ENCODE measurements at regions not wholly inside any gene's neighbourhood (a gene's known extent, or its start where the extent isn't known, plus 50 kb on each side); places are given as distances from the start of the nearest gene placed in this dataset.

GRCh38 chr17:77385750-77386501 lies 245.2 kb downstream of the SEC14L1 start:
- no peak overlapping the region for H3K4me3 ChIP-seq (IDR thresholded peaks at IDR 0.05; ENCODE audit: insufficient read depth, low read depth, low read length)
- no peaks in the 10 kb centered on the region for H3K27me3 ChIP-seq (ENCODE audit: insufficient read depth, low read depth)
- H3K9ac ChIP-seq, result no peak overlapping the region
- H3K36me3 ChIP-seq (ENCODE audit: insufficient read depth), result no peaks in the 10 kb centered on the region; the same call in 1 of the 2 replicates
- no peak for TF ChIP-seq CTCF (conservative IDR thresholded peaks at IDR 0.05; ENCODE audit: low read depth, low read length)
- no peak overlapping the region for H2AFZ ChIP-seq (ENCODE audit: low read depth)
- H4K20me1 ChIP-seq (ENCODE audit: insufficient read depth), result 0 out of 2 replicates have a peak, but pooled peaks cover 6% of the 10 kb centered on the region
- no peak overlapping the region; the same call in 1 of the 2 replicates for H3K27ac ChIP-seq
- H3K4me1 ChIP-seq (ENCODE audit: low read depth, poor library complexity, severe bottlenecking), result peaks cover 66% of the 10 kb centered on the region
- peak overlapping the region; percentile 98; the same call in 1 of the 2 replicates for H3K4me2 ChIP-seq
- H3K79me2 ChIP-seq (ENCODE audit: insufficient read depth, low read depth), result peaks cover 92% of the 10 kb centered on the region

- H3K4me3 ChIP-seq (IDR thresholded peaks at IDR 0.05; ENCODE audit: insufficient read depth, low read depth, low read length), result no peak overlapping the region
- 0 out of 2 replicates have a peak overlapping the region, but pooled peaks have one; percentile 98 for H3K4me2 ChIP-seq
- peaks cover 6% of the 10 kb centered on the region; the same call in 1 of the 2 replicates for H4K20me1 ChIP-seq (ENCODE audit: insufficient read depth)
- TF ChIP-seq CTCF (conservative IDR thresholded peaks at IDR 0.05; ENCODE audit: low read depth, low read length), result no peak
- no peak overlapping the region for H2AFZ ChIP-seq (ENCODE audit: low read depth)
- no peak overlapping the region; the same call in 1 of the 2 replicates for H3K27ac ChIP-seq
- H3K27me3 ChIP-seq (ENCODE audit: insufficient read depth, low read depth), result no peaks in the 10 kb centered on the region
- no peak overlapping the region for H3K9ac ChIP-seq
- H3K79me2 ChIP-seq (ENCODE audit: insufficient read depth, low read depth), result peaks cover 92% of the 10 kb centered on the region
- peaks cover 63% of the 10 kb centered on the region for H3K4me1 ChIP-seq (ENCODE audit: low read depth, poor library complexity, severe bottlenecking)
- no peaks in the 10 kb centered on the region; the same call in 1 of the 2 replicates for H3K36me3 ChIP-seq (ENCODE audit: insufficient read depth)
These were observed 245.9 kb downstream of the SEC14L1 start for GRCh38 chr17:77386502-77387192.

DNA sequence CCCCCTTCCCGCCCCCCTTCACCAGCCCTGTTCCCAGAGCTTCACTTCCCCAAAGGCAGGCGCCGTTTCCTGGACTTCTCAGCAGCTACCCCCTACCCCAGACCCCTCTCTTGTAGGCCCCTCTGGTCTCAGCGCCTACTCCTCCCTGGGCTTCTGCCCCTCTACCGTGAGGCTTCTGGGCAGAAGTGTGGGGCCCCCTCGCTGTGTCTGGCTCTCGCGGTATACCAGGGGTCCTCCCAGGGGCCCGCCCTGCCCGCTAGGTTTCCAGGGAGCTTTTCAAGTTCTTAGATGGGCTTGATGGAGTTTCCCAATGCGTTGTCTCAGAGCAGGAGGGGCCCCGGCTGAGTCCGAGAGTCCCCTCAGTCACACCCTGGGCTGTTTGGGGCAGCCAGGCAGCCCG lies 247.1 kb downstream of the SEC14L1 start:
- H3K36me3 ChIP-seq (ENCODE audit: insufficient read depth), result no peaks in the 10 kb centered on the region; the same call in 1 of the 2 replicates
- H3K4me3 ChIP-seq (IDR thresholded peaks at IDR 0.05; ENCODE audit: insufficient read depth, low read depth, low read length), result no peak overlapping the region
- H3K4me1 ChIP-seq (ENCODE audit: low read depth, poor library complexity, severe bottlenecking), result peaks cover 58% of the 10 kb centered on the region
- no peaks in the 10 kb centered on the region for H3K27me3 ChIP-seq (ENCODE audit: insufficient read depth, low read depth)
- no peak for TF ChIP-seq CTCF (conservative IDR thresholded peaks at IDR 0.05; ENCODE audit: low read depth, low read length)
- H2AFZ ChIP-seq (ENCODE audit: low read depth), result no peak overlapping the region
- no peak overlapping the region for H3K4me2 ChIP-seq
- H3K27ac ChIP-seq, result no peak overlapping the region
- no peak overlapping the region for H3K9ac ChIP-seq
- peaks cover 93% of the 10 kb centered on the region for H3K79me2 ChIP-seq (ENCODE audit: insufficient read depth, low read depth)
- H4K20me1 ChIP-seq (ENCODE audit: insufficient read depth), result peaks cover 6% of the 10 kb centered on the region; the same call in 1 of the 2 replicates

GRCh38 chr17:77388384-77389306 lies 247.9 kb downstream of the SEC14L1 start:
- Histone ChIP-seq H3K4me3 (IDR thresholded peaks at IDR 0.05; ENCODE audit: insufficient read depth, low read depth, low read length) (no peak overlapping the region), H2AFZ (ENCODE audit: low read depth) (no peak overlapping the region), H3K4me2 (no peak overlapping the region), H3K27me3 (ENCODE audit: insufficient read depth, low read depth) (no peaks in the 10 kb centered on the region), H3K79me2 (ENCODE audit: insufficient read depth, low read depth) (peaks cover 93% of the 10 kb centered on the region), H4K20me1 (ENCODE audit: insufficient read depth) (peaks cover 6% of the 10 kb centered on the region; the same call in 1 of the 2 replicates), H3K27ac (no peak overlapping the region), H3K4me1 (ENCODE audit: low read depth, poor library complexity, severe bottlenecking) (peaks cover 50% of the 10 kb centered on the region), H3K9ac (no peak overlapping the region), H3K36me3 (ENCODE audit: insufficient read depth) (no peaks in the 10 kb centered on the region; the same call in 1 of the 2 replicates)
- TF ChIP-seq CTCF (conservative IDR thresholded peaks at IDR 0.05; ENCODE audit: low read depth, low read length), result no peak
